GM12878 (cell line): ENCODE measurements at regions not wholly inside any gene's neighbourhood (a gene's known extent, or its start where the extent isn't known, plus 50 kb on each side); places are given as distances from the start of the nearest gene placed in this dataset.

Experiments
- FOXK2 ChIP-seq: fragments of 450-650 bp; IDR thresholded peaks from 2 replicates; pipeline ENCODE4 v1.6.1; 2017; ENCODE audit warnings: mild to moderate bottlenecking, moderate library complexity
- TF ChIP-seq, protein P1 (sequence below): fragments of 450-650 bp; conservative IDR thresholded peaks from 2 replicates; pipeline ENCODE4 v1.6.1; 2017; ENCODE audit warnings: mild to moderate bottlenecking, moderate library complexity
- TF ChIP-seq, protein P2 (sequence below): IDR thresholded peaks from 2 replicates; pipeline ENCODE4 v1.6.1; 2012; ENCODE audit warnings: improper control_type of control experiment, low read depth, low read length; ENCODE audit not compliant: insufficient replicate concordance
- TF ChIP-seq, protein P3 (sequence below): IDR thresholded peaks from 2 replicates; pipeline ENCODE4 v1.6.1; 2011; ENCODE audit warnings: mild to moderate bottlenecking, low read depth, low read length, moderate library complexity; ENCODE audit not compliant: insufficient replicate concordance
- TF ChIP-seq, protein P4 (sequence below): fragments of 150-350 bp; IDR thresholded peaks from 2 replicates; pipeline ENCODE4 v1.6.1; 2014; ENCODE audit warnings: mild to moderate bottlenecking, low read depth, low read length

DNA sequence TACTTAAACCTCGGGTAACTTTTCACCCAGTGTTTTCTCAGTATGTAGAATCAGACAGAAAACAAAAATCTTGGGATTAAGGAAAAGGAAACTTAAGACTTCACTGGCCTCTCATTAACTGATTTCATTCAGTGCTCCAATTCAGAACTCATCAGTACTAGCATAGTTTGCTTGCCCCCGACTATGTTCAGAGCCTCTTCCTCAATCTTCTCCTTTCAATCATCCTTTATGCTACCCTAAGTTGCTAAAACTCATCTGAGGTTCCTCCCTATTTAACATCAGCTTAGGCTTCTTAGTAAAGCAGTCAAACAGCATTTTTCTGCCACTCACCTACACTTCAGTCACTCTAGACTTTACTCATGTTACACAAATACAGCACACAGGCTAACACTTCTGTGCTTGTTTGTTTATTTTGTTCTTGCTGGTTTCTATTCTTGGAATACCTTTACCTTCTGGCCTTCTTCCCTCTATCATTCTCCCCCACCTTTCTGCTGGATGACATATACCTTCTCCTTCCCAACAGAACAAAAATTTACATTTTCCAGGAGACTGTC is 163.0 kb upstream of the TLL1 start (continued):
- TF ChIP-seq, protein P1, sequence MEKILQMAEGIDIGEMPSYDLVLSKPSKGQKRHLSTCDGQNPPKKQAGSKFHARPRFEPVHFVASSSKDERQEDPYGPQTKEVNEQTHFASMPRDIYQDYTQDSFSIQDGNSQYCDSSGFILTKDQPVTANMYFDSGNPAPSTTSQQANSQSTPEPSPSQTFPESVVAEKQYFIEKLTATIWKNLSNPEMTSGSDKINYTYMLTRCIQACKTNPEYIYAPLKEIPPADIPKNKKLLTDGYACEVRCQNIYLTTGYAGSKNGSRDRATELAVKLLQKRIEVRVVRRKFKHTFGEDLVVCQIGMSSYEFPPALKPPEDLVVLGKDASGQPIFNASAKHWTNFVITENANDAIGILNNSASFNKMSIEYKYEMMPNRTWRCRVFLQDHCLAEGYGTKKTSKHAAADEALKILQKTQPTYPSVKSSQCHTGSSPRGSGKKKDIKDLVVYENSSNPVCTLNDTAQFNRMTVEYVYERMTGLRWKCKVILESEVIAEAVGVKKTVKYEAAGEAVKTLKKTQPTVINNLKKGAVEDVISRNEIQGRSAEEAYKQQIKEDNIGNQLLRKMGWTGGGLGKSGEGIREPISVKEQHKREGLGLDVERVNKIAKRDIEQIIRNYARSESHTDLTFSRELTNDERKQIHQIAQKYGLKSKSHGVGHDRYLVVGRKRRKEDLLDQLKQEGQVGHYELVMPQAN: no peak
- TF ChIP-seq, protein P2, sequence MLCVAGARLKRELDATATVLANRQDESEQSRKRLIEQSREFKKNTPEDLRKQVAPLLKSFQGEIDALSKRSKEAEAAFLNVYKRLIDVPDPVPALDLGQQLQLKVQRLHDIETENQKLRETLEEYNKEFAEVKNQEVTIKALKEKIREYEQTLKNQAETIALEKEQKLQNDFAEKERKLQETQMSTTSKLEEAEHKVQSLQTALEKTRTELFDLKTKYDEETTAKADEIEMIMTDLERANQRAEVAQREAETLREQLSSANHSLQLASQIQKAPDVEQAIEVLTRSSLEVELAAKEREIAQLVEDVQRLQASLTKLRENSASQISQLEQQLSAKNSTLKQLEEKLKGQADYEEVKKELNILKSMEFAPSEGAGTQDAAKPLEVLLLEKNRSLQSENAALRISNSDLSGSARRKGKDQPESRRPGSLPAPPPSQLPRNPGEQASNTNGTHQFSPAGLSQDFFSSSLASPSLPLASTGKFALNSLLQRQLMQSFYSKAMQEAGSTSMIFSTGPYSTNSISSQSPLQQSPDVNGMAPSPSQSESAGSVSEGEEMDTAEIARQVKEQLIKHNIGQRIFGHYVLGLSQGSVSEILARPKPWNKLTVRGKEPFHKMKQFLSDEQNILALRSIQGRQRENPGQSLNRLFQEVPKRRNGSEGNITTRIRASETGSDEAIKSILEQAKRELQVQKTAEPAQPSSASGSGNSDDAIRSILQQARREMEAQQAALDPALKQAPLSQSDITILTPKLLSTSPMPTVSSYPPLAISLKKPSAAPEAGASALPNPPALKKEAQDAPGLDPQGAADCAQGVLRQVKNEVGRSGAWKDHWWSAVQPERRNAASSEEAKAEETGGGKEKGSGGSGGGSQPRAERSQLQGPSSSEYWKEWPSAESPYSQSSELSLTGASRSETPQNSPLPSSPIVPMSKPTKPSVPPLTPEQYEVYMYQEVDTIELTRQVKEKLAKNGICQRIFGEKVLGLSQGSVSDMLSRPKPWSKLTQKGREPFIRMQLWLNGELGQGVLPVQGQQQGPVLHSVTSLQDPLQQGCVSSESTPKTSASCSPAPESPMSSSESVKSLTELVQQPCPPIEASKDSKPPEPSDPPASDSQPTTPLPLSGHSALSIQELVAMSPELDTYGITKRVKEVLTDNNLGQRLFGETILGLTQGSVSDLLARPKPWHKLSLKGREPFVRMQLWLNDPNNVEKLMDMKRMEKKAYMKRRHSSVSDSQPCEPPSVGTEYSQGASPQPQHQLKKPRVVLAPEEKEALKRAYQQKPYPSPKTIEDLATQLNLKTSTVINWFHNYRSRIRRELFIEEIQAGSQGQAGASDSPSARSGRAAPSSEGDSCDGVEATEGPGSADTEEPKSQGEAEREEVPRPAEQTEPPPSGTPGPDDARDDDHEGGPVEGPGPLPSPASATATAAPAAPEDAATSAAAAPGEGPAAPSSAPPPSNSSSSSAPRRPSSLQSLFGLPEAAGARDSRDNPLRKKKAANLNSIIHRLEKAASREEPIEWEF: no peak
- TF ChIP-seq, protein P3, sequence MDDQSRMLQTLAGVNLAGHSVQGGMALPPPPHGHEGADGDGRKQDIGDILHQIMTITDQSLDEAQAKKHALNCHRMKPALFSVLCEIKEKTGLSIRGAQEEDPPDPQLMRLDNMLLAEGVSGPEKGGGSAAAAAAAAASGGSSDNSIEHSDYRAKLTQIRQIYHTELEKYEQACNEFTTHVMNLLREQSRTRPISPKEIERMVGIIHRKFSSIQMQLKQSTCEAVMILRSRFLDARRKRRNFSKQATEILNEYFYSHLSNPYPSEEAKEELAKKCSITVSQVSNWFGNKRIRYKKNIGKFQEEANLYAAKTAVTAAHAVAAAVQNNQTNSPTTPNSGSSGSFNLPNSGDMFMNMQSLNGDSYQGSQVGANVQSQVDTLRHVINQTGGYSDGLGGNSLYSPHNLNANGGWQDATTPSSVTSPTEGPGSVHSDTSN: no peak
- TF ChIP-seq FOXK2: no peak
- TF ChIP-seq, protein P4, sequence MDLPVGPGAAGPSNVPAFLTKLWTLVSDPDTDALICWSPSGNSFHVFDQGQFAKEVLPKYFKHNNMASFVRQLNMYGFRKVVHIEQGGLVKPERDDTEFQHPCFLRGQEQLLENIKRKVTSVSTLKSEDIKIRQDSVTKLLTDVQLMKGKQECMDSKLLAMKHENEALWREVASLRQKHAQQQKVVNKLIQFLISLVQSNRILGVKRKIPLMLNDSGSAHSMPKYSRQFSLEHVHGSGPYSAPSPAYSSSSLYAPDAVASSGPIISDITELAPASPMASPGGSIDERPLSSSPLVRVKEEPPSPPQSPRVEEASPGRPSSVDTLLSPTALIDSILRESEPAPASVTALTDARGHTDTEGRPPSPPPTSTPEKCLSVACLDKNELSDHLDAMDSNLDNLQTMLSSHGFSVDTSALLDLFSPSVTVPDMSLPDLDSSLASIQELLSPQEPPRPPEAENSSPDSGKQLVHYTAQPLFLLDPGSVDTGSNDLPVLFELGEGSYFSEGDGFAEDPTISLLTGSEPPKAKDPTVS: no peak
- TF ChIP-seq, all 136 proteins: peak for 0
